HepG2 (cell line): ENCODE measurements at regions not wholly inside any gene's neighbourhood (a gene's known extent, or its start where the extent isn't known, plus 50 kb on each side); places are given as distances from the start of the nearest gene placed in this dataset.

ENCODE experiments used
- BORCS8-MEF2B ChIP-seq: sonication (generic); formaldehyde crosslinking; IDR thresholded peaks from 2 replicates; pipeline ENCODE4 v1.8.0; 2022; ENCODE audit warnings: mild to moderate bottlenecking, missing genetic modification reagents
- CAMTA2 ChIP-seq: sonication (generic); formaldehyde crosslinking; IDR thresholded peaks from 2 replicates; pipeline ENCODE4 v1.4.0; 2020; ENCODE audit warnings: mild to moderate bottlenecking, missing genetic modification reagents, borderline replicate concordance
- CREM ChIP-seq, 2 experiments: sonication (generic) in 1 of 2; formaldehyde crosslinking in 1 of 2; IDR thresholded peaks; 2 replicates each; pipeline versions ENCODE4 v1.4.0 to v1.6.1; 2016 to 2020; ENCODE audit warnings: antibody characterized with exemption in 1 of 2, mild to moderate bottlenecking in 1 of 2, missing genetic modification reagents in 1 of 2
- HDAC1 ChIP-seq: sonication (generic); formaldehyde crosslinking; IDR thresholded peaks from 2 replicates; pipeline ENCODE4 v1.5.1; 2020; ENCODE audit warnings: mild to moderate bottlenecking, missing genetic modification reagents
- MIXL1 ChIP-seq: IDR thresholded peaks from 2 replicates; pipeline ENCODE4 v1.6.1; 2016
- MYNN ChIP-seq: sonication (generic); formaldehyde crosslinking; IDR thresholded peaks from 2 replicates; pipeline ENCODE4 v1.4.0; 2020; ENCODE audit warnings: mild to moderate bottlenecking, low read depth, missing genetic modification reagents
- POGK ChIP-seq: sonication (generic); formaldehyde crosslinking; conservative IDR thresholded peaks from 2 replicates; pipeline ENCODE4 v1.8.0; 2022; ENCODE audit warnings: mild to moderate bottlenecking, moderate library complexity, missing genetic modification reagents
- POLR2AphosphoS2 ChIP-seq: IDR thresholded peaks from 2 replicates; pipeline ENCODE4 v1.6.1; 2011; ENCODE audit warnings: low read depth, low read length, improper control_type of control experiment
- TP53 ChIP-seq: sonication (generic); formaldehyde crosslinking; conservative IDR thresholded peaks from 2 replicates; pipeline ENCODE4 v1.4.0; 2020; ENCODE audit warnings: missing genetic modification reagents
- ZBTB44 ChIP-seq: sonication (generic); formaldehyde crosslinking; IDR thresholded peaks from 2 replicates; pipeline ENCODE4 v1.4.0; 2020; ENCODE audit warnings: missing genetic modification reagents
- ZBTB7B ChIP-seq: sonication (generic); formaldehyde crosslinking; IDR thresholded peaks from 2 replicates; pipeline ENCODE4 v1.4.0; 2020; ENCODE audit warnings: missing genetic modification reagents
- ZFX ChIP-seq: sonication (generic); formaldehyde crosslinking; IDR thresholded peaks from 2 replicates; pipeline ENCODE4 v1.4.0; 2020; ENCODE audit warnings: mild to moderate bottlenecking, low read depth, missing genetic modification reagents, moderate library complexity
- ZNF251 ChIP-seq: sonication (generic); formaldehyde crosslinking; IDR thresholded peaks from 2 replicates; pipeline ENCODE4 v1.9.0; 2021; ENCODE audit warnings: mild to moderate bottlenecking, missing genetic modification reagents
- ZNF253 ChIP-seq: sonication (generic); formaldehyde crosslinking; IDR thresholded peaks from 2 replicates; pipeline ENCODE4 v1.8.0; 2022; ENCODE audit warnings: mild to moderate bottlenecking, missing genetic modification reagents, borderline replicate concordance
- ZNF260 ChIP-seq: sonication (generic); formaldehyde crosslinking; IDR thresholded peaks from 2 replicates; pipeline ENCODE4 v1.4.0; 2020; ENCODE audit warnings: missing genetic modification reagents, low read depth, mild to moderate bottlenecking, borderline replicate concordance
- ZNF350 ChIP-seq: sonication (generic); formaldehyde crosslinking; IDR thresholded peaks from 2 replicates; pipeline ENCODE4 v1.4.0; 2020; ENCODE audit warnings: mild to moderate bottlenecking, low read depth, missing genetic modification reagents, borderline replicate concordance
- ZNF562 ChIP-seq: sonication (generic); formaldehyde crosslinking; IDR thresholded peaks from 2 replicates; pipeline ENCODE4 v1.8.0; 2022; ENCODE audit warnings: missing genetic modification reagents, borderline replicate concordance
- ZNF709 ChIP-seq: sonication (generic); formaldehyde crosslinking; IDR thresholded peaks from 2 replicates; pipeline ENCODE4 v1.5.0; 2020; ENCODE audit warnings: mild to moderate bottlenecking, missing genetic modification reagents
- ZSCAN31 ChIP-seq: sonication (generic); formaldehyde crosslinking; IDR thresholded peaks from 2 replicates; pipeline ENCODE4 v1.5.0; 2020; ENCODE audit warnings: low read depth, mild to moderate bottlenecking, missing genetic modification reagents
- TF ChIP-seq, protein P1 (sequence below): sonication (generic); formaldehyde crosslinking; IDR thresholded peaks from 2 replicates; pipeline ENCODE4 v1.5.1; 2020; ENCODE audit warnings: mild to moderate bottlenecking, missing genetic modification reagents, moderate library complexity
- TF ChIP-seq, protein P2 (sequence below): sonication (generic); formaldehyde crosslinking; IDR thresholded peaks from 2 replicates; pipeline ENCODE4 v1.5.0; 2020; ENCODE audit warnings: mild to moderate bottlenecking, missing genetic modification reagents, borderline replicate concordance

GRCh38 chr20:50360218-50360672, 149.9 kb upstream of the PTPN1 start (continued):
- TF ChIP-seq, protein P1, sequence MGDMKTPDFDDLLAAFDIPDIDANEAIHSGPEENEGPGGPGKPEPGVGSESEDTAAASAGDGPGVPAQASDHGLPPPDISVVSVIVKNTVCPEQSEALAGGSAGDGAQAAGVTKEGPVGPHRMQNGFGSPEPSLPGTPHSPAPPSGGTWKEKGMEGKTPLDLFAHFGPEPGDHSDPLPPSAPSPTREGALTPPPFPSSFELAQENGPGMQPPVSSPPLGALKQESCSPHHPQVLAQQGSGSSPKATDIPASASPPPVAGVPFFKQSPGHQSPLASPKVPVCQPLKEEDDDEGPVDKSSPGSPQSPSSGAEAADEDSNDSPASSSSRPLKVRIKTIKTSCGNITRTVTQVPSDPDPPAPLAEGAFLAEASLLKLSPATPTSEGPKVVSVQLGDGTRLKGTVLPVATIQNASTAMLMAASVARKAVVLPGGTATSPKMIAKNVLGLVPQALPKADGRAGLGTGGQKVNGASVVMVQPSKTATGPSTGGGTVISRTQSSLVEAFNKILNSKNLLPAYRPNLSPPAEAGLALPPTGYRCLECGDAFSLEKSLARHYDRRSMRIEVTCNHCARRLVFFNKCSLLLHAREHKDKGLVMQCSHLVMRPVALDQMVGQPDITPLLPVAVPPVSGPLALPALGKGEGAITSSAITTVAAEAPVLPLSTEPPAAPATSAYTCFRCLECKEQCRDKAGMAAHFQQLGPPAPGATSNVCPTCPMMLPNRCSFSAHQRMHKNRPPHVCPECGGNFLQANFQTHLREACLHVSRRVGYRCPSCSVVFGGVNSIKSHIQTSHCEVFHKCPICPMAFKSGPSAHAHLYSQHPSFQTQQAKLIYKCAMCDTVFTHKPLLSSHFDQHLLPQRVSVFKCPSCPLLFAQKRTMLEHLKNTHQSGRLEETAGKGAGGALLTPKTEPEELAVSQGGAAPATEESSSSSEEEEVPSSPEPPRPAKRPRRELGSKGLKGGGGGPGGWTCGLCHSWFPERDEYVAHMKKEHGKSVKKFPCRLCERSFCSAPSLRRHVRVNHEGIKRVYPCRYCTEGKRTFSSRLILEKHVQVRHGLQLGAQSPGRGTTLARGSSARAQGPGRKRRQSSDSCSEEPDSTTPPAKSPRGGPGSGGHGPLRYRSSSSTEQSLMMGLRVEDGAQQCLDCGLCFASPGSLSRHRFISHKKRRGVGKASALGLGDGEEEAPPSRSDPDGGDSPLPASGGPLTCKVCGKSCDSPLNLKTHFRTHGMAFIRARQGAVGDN (CRISPR knock-in tag), result peak; percentile 40
- no peak for TF ChIP-seq ZBTB7B (CRISPR knock-in tag)
- TF ChIP-seq ZNF562, result no peak
- no peak for TF ChIP-seq TP53
- TF ChIP-seq ZFX, result 0 out of 2 replicates have a peak, but pooled peaks have one; percentile 26
- 0 out of 2 replicates have a peak, but pooled peaks have one; percentile 23 for TF ChIP-seq ZNF709
- TF ChIP-seq MIXL1 (CRISPR knock-in tag), result no peak
- TF ChIP-seq POGK (CRISPR knock-in tag), result no peak
- TF ChIP-seq ZSCAN31 (CRISPR knock-in tag), result no peak
- TF ChIP-seq MYNN, result 0 out of 2 replicates have a peak, but pooled peaks have one; percentile 1
- TF ChIP-seq ZNF260 (CRISPR knock-in tag), result no peak
- TF ChIP-seq, protein P2, sequence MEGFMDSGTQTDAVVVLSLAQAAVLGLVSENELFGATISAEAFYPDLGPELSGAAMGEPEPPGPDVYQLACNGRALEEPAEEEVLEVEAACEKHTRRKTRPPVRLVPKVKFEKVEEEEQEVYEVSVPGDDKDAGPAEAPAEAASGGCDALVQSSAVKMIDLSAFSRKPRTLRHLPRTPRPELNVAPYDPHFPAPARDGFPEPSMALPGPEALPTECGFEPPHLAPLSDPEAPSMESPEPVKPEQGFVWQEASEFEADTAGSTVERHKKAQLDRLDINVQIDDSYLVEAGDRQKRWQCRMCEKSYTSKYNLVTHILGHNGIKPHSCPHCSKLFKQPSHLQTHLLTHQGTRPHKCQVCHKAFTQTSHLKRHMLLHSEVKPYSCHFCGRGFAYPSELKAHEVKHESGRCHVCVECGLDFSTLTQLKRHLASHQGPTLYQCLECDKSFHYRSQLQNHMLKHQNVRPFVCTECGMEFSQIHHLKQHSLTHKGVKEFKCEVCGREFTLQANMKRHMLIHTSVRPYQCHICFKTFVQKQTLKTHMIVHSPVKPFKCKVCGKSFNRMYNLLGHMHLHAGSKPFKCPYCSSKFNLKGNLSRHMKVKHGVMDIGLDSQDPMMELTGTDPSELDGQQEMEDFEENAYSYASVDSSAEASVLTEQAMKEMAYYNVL, result 0 out of 2 replicates have a peak, but pooled peaks have one; percentile 30
- TF ChIP-seq ZBTB44 (CRISPR knock-in tag), result no peak
- TF ChIP-seq HDAC1 (CRISPR knock-in tag), result peak; percentile 57
- no peak for TF ChIP-seq POLR2AphosphoS2
- TF ChIP-seq ZNF350, result peak; percentile 59; the same call in 1 of the 2 replicates
- no peak for TF ChIP-seq CREM (IDR thresholded peaks at IDR 0.05)
- no peak for TF ChIP-seq CREM (CRISPR knock-in tag; IDR thresholded peaks at IDR 0.05)
- TF ChIP-seq ZNF251 (CRISPR knock-in tag), result no peak
- no peak for TF ChIP-seq BORCS8-MEF2B (CRISPR knock-in tag)
- TF ChIP-seq ZNF253, result 0 out of 2 replicates have a peak, but pooled peaks have one; percentile 6
- 0 out of 2 replicates have a peak, but pooled peaks have one; percentile 80 for TF ChIP-seq CAMTA2
